Left ventricle myocardium inferior (tissue), 1 donor: ENCODE measurements at regions not wholly inside any gene's neighbourhood (a gene's known extent, or its start where the extent isn't known, plus 50 kb on each side); places are given as distances from the start of the nearest gene placed in this dataset.

Source experiments
- DNase-seq: peaks from one replicate; pipeline ENCODE4 v3.0.0-alpha.2; 2020
- H3K27ac ChIP-seq: fragments of 200-600 bp; replicated peaks from 2 replicates; pipeline ENCODE4 v1.8.0; 2021
- H3K27me3 ChIP-seq: fragments of 200-600 bp; 2 replicates; pipeline ENCODE4 v1.8.0; 2021; ENCODE audit warnings: low read depth
- H3K36me3 ChIP-seq: fragments of 200-600 bp; 2 replicates; pipeline ENCODE4 v1.8.0; 2021
- H3K4me1 ChIP-seq: fragments of 200-600 bp; 2 replicates; pipeline ENCODE4 v1.8.0; 2021
- H3K4me3 ChIP-seq: fragments of 200-600 bp; 2 replicates; pipeline ENCODE4 v1.8.0; 2021; ENCODE audit warnings: mild to moderate bottlenecking, moderate library complexity
- H3K9me3 ChIP-seq: fragments of 200-600 bp; replicated peaks from 2 replicates; pipeline ENCODE4 v1.8.0; 2021
- CTCF ChIP-seq: fragments of 200-600 bp; IDR thresholded peaks from 2 replicates; pipeline ENCODE4 v1.8.0; 2021; ENCODE audit warnings: antibody characterized with exemption, mild to moderate bottlenecking, borderline replicate concordance
- intact Hi-C: fragments of 100-400 bp; cut with micrococcal nuclease; formaldehyde crosslinking; loops from one replicate; pipeline ENCODE4 v1.11.0; 2022
- donor health status: DM: no; HTN: yes; CAD: no; lungs with severe emphysema.

- intact Hi-C loops: no loop called here
- Histone ChIP-seq H3K4me1 (no peaks in the 10 kb centered on the region), H3K27ac (no peak overlapping the region), H3K4me3 (no peak overlapping the region), H3K9me3 (peaks cover 16% of the 10 kb centered on the region), H3K27me3 (peaks cover 56% of the 10 kb centered on the region), H3K36me3 (no peaks in the 10 kb centered on the region)
- no peak for DNase-seq
- TF ChIP-seq CTCF: no peak
Measured at GRCh38 chr1:110787328-110788071, 85.4 kb upstream of the CD53 start.

- peaks cover 16% of the 10 kb centered on the region for H3K9me3 ChIP-seq
- H3K4me1 ChIP-seq: no peaks in the 10 kb centered on the region
- no peak overlapping the region for H3K27ac ChIP-seq
- no peak for DNase-seq
- H3K36me3 ChIP-seq: no peaks in the 10 kb centered on the region
- peaks cover 51% of the 10 kb centered on the region for H3K27me3 ChIP-seq
- H3K4me3 ChIP-seq: no peak overlapping the region
- intact Hi-C loops: no loop called here
- TF ChIP-seq CTCF: no peak
Measured at GRCh38 chr1:110786802-110787327, 86.1 kb upstream of the CD53 start.

- intact Hi-C loops: no loop called here
- H3K27ac ChIP-seq: no peak overlapping the region
- no peaks in the 10 kb centered on the region for H3K36me3 ChIP-seq
- H3K27me3 ChIP-seq: peaks cover 41% of the 10 kb centered on the region
- H3K9me3 ChIP-seq: peaks cover 16% of the 10 kb centered on the region
- H3K4me3 ChIP-seq: no peak overlapping the region
- TF ChIP-seq CTCF: no peak
- DNase-seq: no peak
- peaks cover 2% of the 10 kb centered on the region for H3K4me1 ChIP-seq
Measured at GRCh38 chr1:110785612-110786011, 87.3 kb upstream of the CD53 start.

- Histone ChIP-seq H3K27me3 (peaks cover 47% of the 10 kb centered on the region), H3K27ac (no peak overlapping the region), H3K4me1 (peaks cover 4% of the 10 kb centered on the region), H3K9me3 (peaks cover 16% of the 10 kb centered on the region), H3K36me3 (no peaks in the 10 kb centered on the region), H3K4me3 (no peak overlapping the region)
- DNase-seq: no peak
- no peak for TF ChIP-seq CTCF
- intact Hi-C loops: no loop called here
Measured at GRCh38 chr1:110785055-110785454, 87.9 kb upstream of the CD53 start.

- Histone ChIP-seq H3K36me3 (no peaks in the 10 kb centered on the region), H3K27me3 (peaks cover 61% of the 10 kb centered on the region), H3K4me3 (no peak overlapping the region), H3K9me3 (peaks cover 7% of the 10 kb centered on the region), H3K4me1 (peaks cover 4% of the 10 kb centered on the region), H3K27ac (no peak overlapping the region)
- no peak for DNase-seq
- intact Hi-C loops: loop anchor here (5.0 kb wide), 1 partner anchor 151 kb away; no protein-coding TSS in a partner anchor
- peak; percentile 95 for TF ChIP-seq CTCF
Measured at GRCh38 chr1:110783292-110783918, 89.5 kb upstream of the CD53 start.
